Activated CD4-positive, alpha-beta T cell treated with anti-CD3 and anti-CD28 coated beads for 4 hours (primary cell): ENCODE measurements at regions not wholly inside any gene's neighbourhood (a gene's known extent, or its start where the extent isn't known, plus 50 kb on each side); places are given as distances from the start of the nearest gene placed in this dataset.

Source experiments
- DNase-seq, 2 donors: peaks; one replicate each; pipeline ENCODE4 v3.0.0-alpha.2; 2020

GRCh38 chr4:24279469-24279868 is 304.9 kb downstream of the DHX15 start:
- DNase-seq: no peak

GRCh38 chr4:24278693-24279092 is 305.7 kb downstream of the DHX15 start:
- DNase-seq: no peak

GRCh38 chr4:24274381-24274941 is 309.9 kb downstream of the DHX15 start:
- no peak for DNase-seq

- DNase-seq: no peak
These were observed 311.2 kb downstream of the DHX15 start for GRCh38 chr4:24273136-24273535.

- DNase-seq: no peak
These were observed 317.2 kb downstream of the DHX15 start for GRCh38 chr4:24266951-24267722.

GRCh38 chr4:24265989-24266388 is 318.4 kb downstream of the DHX15 start:
- no peak for DNase-seq

- no peak for DNase-seq
These were observed 321.7 kb downstream of the DHX15 start for GRCh38 chr4:24262616-24263015.

- no peak for DNase-seq
These were observed 322.3 kb downstream of the DHX15 start for GRCh38 chr4:24262084-24262483.

- DNase-seq: no peak
These were observed 323.3 kb downstream of the DHX15 start for GRCh38 chr4:24260923-24261564.

GRCh38 chr4:24260133-24260715 is 324.1 kb downstream of the DHX15 start:
- no peak for DNase-seq

GRCh38 chr4:24256547-24256946 is 327.8 kb downstream of the DHX15 start:
- no peak for DNase-seq

- DNase-seq: no peak
These were observed 328.3 kb downstream of the DHX15 start for GRCh38 chr4:24256066-24256465.

GRCh38 chr4:24252121-24252520 is 332.2 kb downstream of the DHX15 start:
- DNase-seq: no peak

- DNase-seq: no peak
These were observed 332.8 kb downstream of the DHX15 start for GRCh38 chr4:24251589-24251988.

- DNase-seq: no peak
These were observed 334.4 kb downstream of the DHX15 start for GRCh38 chr4:24249972-24250371.

- no peak for DNase-seq
These were observed 335.4 kb downstream of the DHX15 start for GRCh38 chr4:24248674-24249630.

- no peak for DNase-seq
These were observed 338.9 kb downstream of the DHX15 start for GRCh38 chr4:24245491-24245820.

GRCh38 chr4:24244663-24245490 is 339.5 kb downstream of the DHX15 start:
- DNase-seq: no peak

GRCh38 chr4:24243641-24244040 is 340.7 kb downstream of the DHX15 start:
- no peak for DNase-seq

- DNase-seq: no peak
These were observed 342.8 kb downstream of the DHX15 start for GRCh38 chr4:24241511-24241910.

- DNase-seq: no peak
These were observed 343.7 kb downstream of the DHX15 start for GRCh38 chr4:24240655-24241054.

- no peak for DNase-seq
These were observed 346.6 kb downstream of the DHX15 start for GRCh38 chr4:24237709-24238108.
